ENCODE measurements at regions not wholly inside any gene's neighbourhood (a gene's known extent, or its start where the extent isn't known, plus 50 kb on each side); places are given as distances from the start of the nearest gene placed in this dataset.

GRCh38 chr12:128056136-128056801, 210.7 kb upstream of the TMEM132C start:
- ChIA-PET CTCF (interaction anchor here (0.9 to 1.0 kb wide), 2 partner anchors 130 to 379 kb away, joined by 3 read pairs; no protein-coding TSS in a partner anchor), POLR2A (no interaction called here)
- no peak for TF ChIP-seq CTCF (IDR thresholded peaks at IDR 0.05; ENCODE audit: insufficient read depth, low read length, missing control alignments)
- no peak overlapping the region for H3K4me3 ChIP-seq (ENCODE audit: low read depth, low read length)
- DNase-seq (ENCODE audit: low read depth, low spot score) = no peak

GRCh38 chr12:128057586-128057985, 209.4 kb upstream of the TMEM132C start:
- ChIA-PET POLR2A (no interaction called here), CTCF (interaction anchor here (0.9 to 2.3 kb wide), 4 partner anchors 12 to 380 kb away, joined by 3 to 13 read pairs (median 3); no protein-coding TSS in a partner anchor)
- no peak for DNase-seq (ENCODE audit: low read depth, low spot score)
- TF ChIP-seq CTCF (IDR thresholded peaks at IDR 0.05; ENCODE audit: insufficient read depth, low read length, missing control alignments) = no peak
- no peak overlapping the region for H3K4me3 ChIP-seq (ENCODE audit: low read depth, low read length)

- ChIA-PET CTCF (interaction anchor here (0.6 to 2.3 kb wide), 2 partner anchors 10 to 383 kb away, joined by 3 to 13 read pairs; no protein-coding TSS in a partner anchor), POLR2A (no interaction called here)
- no peak for TF ChIP-seq CTCF (IDR thresholded peaks at IDR 0.05; ENCODE audit: insufficient read depth, low read length, missing control alignments)
These were observed 207.2 kb upstream of the TMEM132C start for GRCh38 chr12:128059621-128060370.

GRCh38 chr12:128068211-128068610, 198.8 kb upstream of the TMEM132C start:
- no peak for TF ChIP-seq CTCF (IDR thresholded peaks at IDR 0.05; ENCODE audit: insufficient read depth, low read length, missing control alignments)
- CTCF ChIA-PET = interaction anchor here (0.9 to 3.9 kb wide), 13 partner anchors 11 to 390 kb away, joined by 3 to 40 read pairs (median 5); no protein-coding TSS in a partner anchor
- H3K4me3 ChIP-seq (ENCODE audit: low read depth, low read length) = no peak overlapping the region
- POLR2A ChIA-PET = no interaction called here
- DNase-seq (ENCODE audit: low read depth, low spot score) = no peak

More at GRCh38 chr12:128059621-128060370, 207.2 kb upstream of the TMEM132C start:
- DNase-seq (ENCODE audit: low read depth, low spot score) = no peak
- no peak overlapping the region for H3K4me3 ChIP-seq (ENCODE audit: low read depth, low read length)

- TF ChIP-seq CTCF (IDR thresholded peaks at IDR 0.05; ENCODE audit: insufficient read depth, low read length, missing control alignments) = peak; percentile 66
- ChIA-PET POLR2A (interaction anchor here (1.2 kb wide), 1 partner anchor 141 kb away, joined by 3 read pairs; no protein-coding TSS in a partner anchor), CTCF (interaction anchor here (0.7 to 3.9 kb wide), 36 partner anchors 8 to 962 kb away, joined by 3 to 40 read pairs (median 4); no protein-coding TSS in a partner anchor)
- DNase-seq (ENCODE audit: low read depth, low spot score) = peak; percentile 46
- H3K4me3 ChIP-seq (ENCODE audit: low read depth, low read length) = no peak overlapping the region
These were observed 197.5 kb upstream of the TMEM132C start for GRCh38 chr12:128069359-128069997.
